Sigmoid colon (tissue), 6 donors: ENCODE measurements at regions not wholly inside any gene's neighbourhood (a gene's known extent, or its start where the extent isn't known, plus 50 kb on each side); places are given as distances from the start of the nearest gene placed in this dataset.

Experiments
- DNase-seq: peaks from one replicate; pipeline ENCODE4 v3.0.0-alpha.2; 2019
- H3K27ac ChIP-seq, 4 donors: fragments of 200-600 bp; sonication (generic); one replicate each; pipeline ENCODE4 v1.5.1; 2016 to 2019; ENCODE audit warnings: mild to moderate bottlenecking in 1 of 4
- H3K27me3 ChIP-seq, 3 donors: fragments of 200-600 bp; sonication (generic); one replicate each; pipeline ENCODE4 v1.5.1; 2019; ENCODE audit warnings: mild to moderate bottlenecking in 1 of 3
- H3K36me3 ChIP-seq, 4 donors: fragments of 200-600 bp; sonication (generic); one replicate each; pipeline ENCODE4 v1.5.1; 2016 to 2019
- H3K4me1 ChIP-seq, 4 donors: fragments of 200-600 bp; sonication (generic); one replicate each; pipeline ENCODE4 v1.5.1; 2017 to 2019
- H3K4me3 ChIP-seq, 4 donors: fragments of 200-600 bp; sonication (generic); one replicate each; pipeline ENCODE4 v1.5.1; 2017 to 2019; ENCODE audit warnings: mild to moderate bottlenecking in 2 of 4, moderate library complexity in 1 of 4
- H3K9me3 ChIP-seq, 4 donors: fragments of 200-600 bp in 3 of 4; sonication (generic) in 3 of 4; one replicate each; pipeline versions ENCODE4 v1.5.1 to v1.6.1; 2013 to 2019
- CTCF ChIP-seq, 4 experiments: fragments of 450-650 bp in 3 of 4; fragments of 200-600 bp in 1 of 4; IDR thresholded peaks; one replicate each; pipeline ENCODE4 v1.5.1; 2016 to 2019; ENCODE audit warnings: antibody characterized with exemption in 4 of 4, mild to moderate bottlenecking in 3 of 4, moderate library complexity in 2 of 4
- EP300 ChIP-seq, 4 donors: sonication (generic); formaldehyde crosslinking; IDR thresholded peaks; one replicate each; pipeline ENCODE4 v1.6.1; 2017; ENCODE audit warnings: antibody characterized with exemption in 4 of 4
- POLR2A ChIP-seq, 2 donors: fragments of 450-650 bp; IDR thresholded peaks; one replicate each; pipeline ENCODE4 v1.6.1; 2016; ENCODE audit warnings: antibody characterized with exemption in 2 of 2, mild to moderate bottlenecking in 2 of 2, moderate library complexity in 2 of 2
- POLR2AphosphoS5 ChIP-seq, 4 donors: sonication (generic); formaldehyde crosslinking; IDR thresholded peaks; one replicate each; pipeline ENCODE4 v1.6.1; 2017; ENCODE audit warnings: antibody characterized with exemption in 4 of 4
- WGBS, 2 donors: extraction: QIAGEN DNeasy Blood & Tissue Kit; methylation state at CpG; one replicate each; pipeline ENCODE4 v1.1.7; 2013; 5-methylcytosine and 5-hydroxymethylcytosine counted together
- intact Hi-C: fragments of 100-400 bp; cut with DNase I; formaldehyde crosslinking; loops from one replicate; pipeline ENCODE4 v1.15.1; 2023
- donor health status: healthy with polysubstance abuse.
- donor health status: healthy.

GRCh38 chr17:72206376-72206775 lies 85.6 kb downstream of the SOX9 start:
- 63 to 79% methylated on average over 4 of the region's 4 CpGs for WGBS, 2 donors
- H3K27ac ChIP-seq, result no peak overlapping the region
- H3K4me3 ChIP-seq, result no peak overlapping the region
- DNase-seq, result no peak
- H3K36me3 ChIP-seq, result no peaks in the 10 kb centered on the region
- TF ChIP-seq CTCF (IDR thresholded peaks at IDR 0.05), result no peak
- TF ChIP-seq POLR2A (IDR thresholded peaks at IDR 0.05), result no peak
- no peak for TF ChIP-seq EP300 (IDR thresholded peaks at IDR 0.05)
- TF ChIP-seq POLR2AphosphoS5 (IDR thresholded peaks at IDR 0.05), result no peak
- intact Hi-C loops, result loop anchor here (10.0 kb wide), 1 partner anchor 62 kb away; no protein-coding TSS in a partner anchor
- H3K4me1 ChIP-seq, result no peaks in the 10 kb centered on the region
- H3K9me3 ChIP-seq, result no peaks in the 10 kb centered on the region
- peaks cover 0 to 18% (median 0%) of the 10 kb centered on the region in 3 donors for H3K27me3 ChIP-seq

- no peaks in the 10 kb centered on the region for H3K9me3 ChIP-seq
- intact Hi-C loops, result loop anchor here (10.0 kb wide), 1 partner anchor 64 kb away; no protein-coding TSS in a partner anchor
- H3K4me3 ChIP-seq, result no peak overlapping the region
- no peak for TF ChIP-seq POLR2A (IDR thresholded peaks at IDR 0.05)
- no peak for TF ChIP-seq POLR2AphosphoS5 (IDR thresholded peaks at IDR 0.05)
- TF ChIP-seq CTCF (IDR thresholded peaks at IDR 0.05), result no peak
- TF ChIP-seq EP300 (IDR thresholded peaks at IDR 0.05), result no peak
- no peaks in the 10 kb centered on the region for H3K36me3 ChIP-seq
- no peak for DNase-seq
- no peak overlapping the region for H3K27ac ChIP-seq
- H3K4me1 ChIP-seq, result no peaks in the 10 kb centered on the region
- H3K27me3 ChIP-seq, result peaks cover 0 to 13% (median 0%) of the 10 kb centered on the region in 3 donors
Measured at GRCh38 chr17:72208832-72209231, 88.0 kb downstream of the SOX9 start.

DNA sequence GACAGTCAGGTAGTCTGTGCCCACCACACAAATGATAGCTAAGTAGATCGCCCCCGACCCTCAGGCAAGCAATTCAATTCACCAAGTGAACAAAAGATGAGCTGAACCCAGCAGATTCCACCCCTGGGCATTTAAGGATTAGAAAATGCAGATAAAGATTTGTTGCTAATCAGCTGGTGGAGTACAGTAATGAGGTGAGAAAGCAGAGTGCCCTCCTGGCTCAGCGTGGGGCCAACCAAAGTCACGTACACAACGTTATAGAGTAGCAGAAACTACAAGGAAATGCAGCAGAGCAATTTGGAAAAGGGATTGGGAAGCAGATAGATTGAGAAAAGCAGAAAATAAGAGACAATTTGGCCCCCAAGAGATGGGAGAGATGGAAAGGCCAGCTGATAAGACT lies 91.2 kb downstream of the SOX9 start:
- Histone ChIP-seq H3K4me1 (no peaks in the 10 kb centered on the region), H3K9me3 (peaks cover 0 to 2% (median 0%) of the 10 kb centered on the region in 4 donors), H3K27me3 (no peaks in the 10 kb centered on the region), H3K27ac (no peak overlapping the region), H3K36me3 (no peaks in the 10 kb centered on the region), H3K4me3 (no peak overlapping the region)
- intact Hi-C loops, result loop anchor here (10.0 kb wide), 1 partner anchor 63 kb away; no protein-coding TSS in a partner anchor
- 78 to 87% methylated on average over 5 of the region's 5 CpGs for WGBS, 2 donors
- DNase-seq, result no peak
- TF ChIP-seq POLR2AphosphoS5 (IDR thresholded peaks at IDR 0.05) (no peak), EP300 (IDR thresholded peaks at IDR 0.05) (no peak), POLR2A (IDR thresholded peaks at IDR 0.05) (no peak), CTCF (IDR thresholded peaks at IDR 0.05) (no peak)

DNA sequence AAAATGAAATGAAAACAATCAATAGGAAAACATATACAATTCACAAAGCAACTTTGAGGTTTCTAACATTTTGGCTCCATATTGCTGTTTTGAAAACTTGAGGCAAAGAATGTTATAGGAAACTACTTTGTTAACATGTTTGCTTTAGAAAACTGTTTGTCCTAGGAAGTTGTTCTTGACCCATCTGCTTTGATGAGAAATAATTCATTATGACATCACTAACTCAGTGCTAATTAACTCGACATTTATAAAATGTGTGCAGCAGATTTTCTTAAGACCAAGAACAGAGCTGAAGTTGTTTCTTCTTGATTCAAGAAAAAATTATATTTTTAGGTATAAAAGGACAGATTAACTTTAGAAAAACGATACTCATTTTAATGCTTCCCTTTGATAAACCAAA lies 94.7 kb downstream of the SOX9 start:
- intact Hi-C loops, result loop anchor here (10.0 kb wide), 1 partner anchor 59 kb away; no protein-coding TSS in a partner anchor
- WGBS, 2 donors, result 75 to 86% methylated on average over 2 of the region's 2 CpGs

More for the DNA sequence above, 94.7 kb downstream of the SOX9 start:
- Histone ChIP-seq H3K36me3 (no peaks in the 10 kb centered on the region), H3K4me3 (no peak overlapping the region), H3K27me3 (peaks cover 0 to 23% (median 14%) of the 10 kb centered on the region in 3 donors), H3K9me3 (peaks cover 0 to 2% (median 0%) of the 10 kb centered on the region in 4 donors), H3K4me1 (peaks cover 0 to 7% (median 4%) of the 10 kb centered on the region in 4 donors), H3K27ac (no peak overlapping the region)
- no peak for DNase-seq
- no peak for TF ChIP-seq EP300 (IDR thresholded peaks at IDR 0.05)
- no peak for TF ChIP-seq POLR2AphosphoS5 (IDR thresholded peaks at IDR 0.05)
- no peak for TF ChIP-seq POLR2A (IDR thresholded peaks at IDR 0.05)
- TF ChIP-seq CTCF (IDR thresholded peaks at IDR 0.05), result no peak
